HK-2 (cell line): ENCODE measurements at regions not wholly inside any gene's neighbourhood (a gene's known extent, or its start where the extent isn't known, plus 50 kb on each side); places are given as distances from the start of the nearest gene placed in this dataset.

Experiments used
- DNase-seq: peaks from one replicate; pipeline ENCODE4 v3.0.0-alpha.2; 2018; ENCODE audit not compliant: unreplicated experiment

DNA sequence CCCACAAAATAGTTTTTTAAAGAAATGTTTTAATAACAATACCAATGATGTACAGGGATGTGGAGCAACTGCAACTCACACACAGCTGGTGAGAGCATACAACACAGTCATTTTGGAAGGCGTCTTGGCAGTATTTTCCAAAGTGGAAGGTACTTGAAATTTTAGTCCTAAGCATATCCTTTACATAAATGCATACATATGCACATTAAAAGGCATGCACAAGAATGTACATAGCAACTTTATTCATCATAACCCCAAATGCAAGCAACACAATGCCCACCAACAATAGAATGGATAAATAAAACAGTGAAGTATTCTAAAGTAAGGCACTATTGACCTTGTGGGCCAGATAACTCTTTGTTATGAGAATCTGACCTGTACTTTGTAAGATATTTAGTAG is 310.1 kb upstream of the ADGRL2 start:
- no peak for DNase-seq

DNA sequence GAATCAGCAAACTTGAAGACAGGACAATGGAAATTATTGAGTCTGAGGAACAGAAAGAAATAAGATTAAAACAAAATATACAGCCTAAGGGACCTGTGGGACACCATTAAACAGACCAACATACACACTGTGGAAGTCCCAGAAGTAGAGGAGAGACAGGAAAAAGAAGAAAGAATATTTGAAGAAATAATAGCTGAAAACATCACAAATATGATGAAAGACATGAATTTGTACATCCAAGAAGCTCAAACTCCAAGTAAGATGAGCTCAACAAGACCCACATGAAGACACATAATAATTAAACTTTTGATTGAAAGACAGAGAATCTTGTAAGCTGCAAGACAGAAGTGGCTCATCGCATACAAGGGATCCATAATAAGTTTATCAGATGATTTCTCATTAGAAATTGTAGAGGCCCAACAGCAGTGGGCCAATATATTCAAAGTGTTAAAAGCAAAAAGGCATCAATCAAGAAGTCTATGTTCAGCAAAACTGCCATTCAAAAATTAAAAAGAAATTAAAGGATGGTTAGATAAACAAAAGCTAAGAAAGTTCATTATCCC is 311.3 kb upstream of the ADGRL2 start:
- DNase-seq, result no peak

DNA sequence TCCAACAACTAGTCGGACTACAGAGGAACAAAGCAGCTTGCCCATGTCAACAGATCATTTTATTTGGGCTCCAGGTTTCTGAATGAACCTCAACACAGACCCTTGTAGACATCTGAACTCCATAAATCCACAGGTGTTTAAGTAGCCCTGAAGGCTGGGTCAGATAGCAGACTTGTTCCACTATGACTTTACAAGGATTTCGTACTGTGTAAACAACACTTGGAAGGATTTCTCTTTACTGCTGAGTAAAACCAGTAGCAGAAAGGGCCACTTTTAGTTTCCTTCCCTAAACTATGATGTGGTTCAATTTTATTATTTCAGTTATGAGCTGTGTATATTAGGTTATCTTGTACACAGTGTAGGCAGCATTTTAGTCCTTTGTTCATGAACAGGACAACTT is 316.4 kb upstream of the ADGRL2 start:
- DNase-seq, result no peak

DNA sequence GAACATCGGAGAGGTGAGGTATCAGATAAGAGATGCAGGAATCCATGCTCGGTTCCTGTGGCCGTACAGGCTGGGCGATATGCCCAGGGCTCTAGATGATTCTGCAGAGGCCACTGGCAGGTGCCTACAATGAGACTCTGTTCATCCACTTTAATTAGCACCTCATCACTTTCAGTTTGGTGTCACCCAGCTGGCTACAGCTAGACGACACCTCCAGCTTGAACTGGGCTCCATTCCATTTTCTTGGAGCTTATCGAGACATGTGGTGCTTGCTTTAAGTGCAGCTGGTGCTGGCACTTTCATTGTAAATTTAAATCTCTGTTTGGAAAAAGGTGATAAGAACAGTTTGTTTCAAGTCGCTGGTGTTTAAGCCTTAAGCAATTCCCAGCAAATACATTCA is 322.5 kb upstream of the ADGRL2 start:
- no peak for DNase-seq

DNA sequence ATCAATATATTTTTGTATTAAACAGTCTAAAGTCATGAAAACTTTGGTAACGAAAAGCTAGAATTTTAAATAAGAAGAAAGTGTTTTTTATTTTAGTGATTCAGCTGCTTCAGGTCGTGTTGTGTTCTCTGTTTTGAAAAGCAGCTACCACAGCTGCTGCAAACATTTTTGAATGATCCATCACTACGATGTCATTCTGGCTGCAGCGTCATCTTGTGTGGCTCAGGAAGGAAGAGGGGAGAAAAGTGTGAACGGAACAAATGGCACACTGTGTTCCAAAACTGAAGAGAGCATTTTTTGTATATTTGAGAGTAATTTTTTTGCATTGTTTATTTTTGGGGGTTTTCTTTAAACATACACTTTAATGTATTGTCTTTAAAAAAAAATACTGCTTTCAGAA is 323.0 kb upstream of the ADGRL2 start:
- no peak for DNase-seq

DNA sequence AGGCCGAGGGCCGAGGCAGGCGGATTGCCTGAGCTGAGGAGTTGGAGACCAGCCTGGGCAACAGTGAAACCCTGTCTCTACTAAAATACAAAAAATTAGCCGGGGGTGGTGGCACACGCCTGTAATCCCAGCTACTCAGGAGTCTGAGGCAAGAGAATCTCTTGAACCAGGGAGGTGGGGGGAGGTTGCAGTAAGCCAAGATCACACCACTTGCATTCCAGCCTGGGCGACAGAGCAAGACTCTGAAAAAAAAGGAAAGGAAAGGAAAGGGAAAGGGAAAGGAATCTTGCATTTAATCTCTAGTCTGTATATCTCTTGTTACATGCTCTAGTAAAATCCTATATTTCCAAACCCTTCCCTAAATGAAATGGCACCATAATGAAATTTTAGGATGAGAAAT is 328.3 kb upstream of the ADGRL2 start:
- DNase-seq, result no peak

DNA sequence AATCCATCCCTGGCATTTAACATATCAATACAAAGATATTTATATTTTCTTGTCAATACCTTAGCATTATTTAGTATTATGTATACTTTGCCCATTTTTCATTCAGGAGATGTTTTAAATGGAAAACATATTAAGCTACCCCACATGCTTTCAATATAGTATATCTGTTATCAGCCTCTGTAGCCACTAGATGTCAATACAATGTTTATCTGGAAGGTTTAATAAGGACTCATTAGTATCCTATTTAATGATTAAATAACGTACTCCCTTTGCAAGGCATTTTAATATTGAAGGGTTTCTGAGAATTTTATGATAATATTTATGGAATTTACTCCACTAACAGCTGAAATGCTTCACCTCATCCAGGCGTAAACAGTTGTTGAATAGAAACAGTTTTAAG is 329.5 kb upstream of the ADGRL2 start:
- no peak for DNase-seq

DNA sequence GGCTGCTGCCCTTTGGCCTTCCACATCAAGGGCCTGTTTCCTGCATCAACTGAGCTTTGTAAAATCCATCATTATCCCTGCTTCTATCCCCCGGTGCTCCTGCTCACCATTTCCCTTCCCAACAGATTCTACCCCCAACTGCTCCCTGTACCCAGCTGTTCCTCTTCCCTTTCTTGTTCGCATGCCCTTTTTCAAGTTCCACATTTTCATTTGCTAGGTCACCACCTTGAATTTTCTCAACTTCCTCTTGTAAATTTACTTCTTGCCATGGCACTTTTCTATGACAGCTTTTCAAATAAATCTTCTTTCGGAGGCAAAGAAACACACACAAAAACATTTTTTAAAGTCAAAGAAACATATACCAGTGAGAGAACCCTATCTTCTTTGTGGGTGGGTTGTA is 330.5 kb upstream of the ADGRL2 start:
- DNase-seq, result no peak

DNA sequence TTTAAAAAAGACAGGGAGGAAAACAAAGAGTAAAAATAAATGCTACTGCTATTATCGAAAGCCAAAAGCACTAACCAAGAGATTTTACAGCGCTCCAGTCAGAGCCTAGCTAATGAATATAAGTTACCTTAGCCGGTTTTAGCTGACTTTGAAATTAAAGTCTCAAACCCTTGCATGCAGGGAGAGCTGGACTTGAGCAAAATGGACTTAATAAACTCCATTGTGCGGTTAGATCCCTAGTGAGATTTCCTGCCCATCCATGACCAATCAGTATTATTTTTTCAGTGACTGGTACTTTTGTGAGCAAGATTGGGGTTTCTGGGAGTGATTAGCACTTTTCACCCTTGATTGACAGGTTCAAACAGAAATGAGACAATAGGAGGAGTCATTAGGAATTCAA is 333.4 kb upstream of the ADGRL2 start:
- DNase-seq, result no peak

DNA sequence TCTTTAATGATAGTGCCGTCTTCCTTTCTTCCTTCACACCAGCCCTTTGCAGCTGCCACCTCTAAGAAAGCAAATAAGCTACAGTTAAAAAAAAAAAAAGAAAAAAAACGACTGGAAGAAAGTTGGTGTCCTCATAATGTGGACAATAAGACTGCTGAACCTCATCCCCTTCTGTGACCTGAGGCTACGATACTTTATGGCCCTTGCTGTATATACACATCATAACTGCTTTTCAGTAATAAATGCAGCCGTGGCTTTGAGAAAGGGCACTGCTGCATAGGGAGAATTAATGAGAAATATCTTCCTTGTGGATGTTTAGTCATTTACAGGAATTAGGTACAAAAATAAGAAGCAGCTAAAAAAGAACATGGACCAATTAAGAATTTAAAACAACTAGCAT is 333.8 kb upstream of the ADGRL2 start:
- DNase-seq, result no peak

DNA sequence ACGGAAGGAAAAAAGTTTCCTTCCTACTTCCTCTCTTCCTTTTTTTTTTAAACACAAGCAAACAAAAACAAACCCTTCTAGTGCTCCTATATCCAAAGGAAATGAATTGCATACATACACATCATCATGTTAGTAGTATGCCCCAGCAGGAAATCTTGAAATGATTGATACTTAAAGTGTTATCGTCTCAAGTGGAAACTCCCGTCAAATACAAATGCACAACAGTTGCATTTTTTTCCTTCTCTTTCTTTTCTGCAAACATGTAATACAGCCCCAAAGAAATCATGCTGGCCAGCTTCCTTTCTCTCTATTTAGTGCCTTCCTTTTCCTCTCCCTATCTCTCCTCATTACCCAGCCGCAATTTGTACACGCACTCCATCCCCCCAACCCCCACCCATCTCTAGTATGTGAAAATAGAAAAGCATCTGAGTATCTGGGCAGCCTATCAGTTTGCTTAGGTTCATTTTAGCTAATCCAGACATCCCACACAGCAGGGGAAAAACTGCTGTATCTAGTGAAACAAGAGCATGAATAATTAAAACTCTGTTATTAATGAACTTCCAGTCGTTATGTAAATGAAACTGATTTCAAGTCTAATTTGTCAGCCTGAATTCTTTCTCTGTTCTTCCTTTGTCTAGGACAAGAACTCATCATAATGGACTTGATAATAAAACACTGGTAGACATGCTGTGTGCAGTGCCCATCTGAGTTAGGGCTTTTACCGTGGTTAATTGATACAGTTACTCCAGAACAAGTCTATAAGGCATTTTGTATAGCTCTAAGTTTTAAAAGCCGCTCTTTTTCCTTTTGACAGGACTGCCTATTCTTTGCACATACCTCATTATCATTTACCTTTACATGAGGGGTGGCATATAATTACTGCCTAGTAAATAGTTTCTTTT is 336.5 kb upstream of the ADGRL2 start:
- no peak for DNase-seq

DNA sequence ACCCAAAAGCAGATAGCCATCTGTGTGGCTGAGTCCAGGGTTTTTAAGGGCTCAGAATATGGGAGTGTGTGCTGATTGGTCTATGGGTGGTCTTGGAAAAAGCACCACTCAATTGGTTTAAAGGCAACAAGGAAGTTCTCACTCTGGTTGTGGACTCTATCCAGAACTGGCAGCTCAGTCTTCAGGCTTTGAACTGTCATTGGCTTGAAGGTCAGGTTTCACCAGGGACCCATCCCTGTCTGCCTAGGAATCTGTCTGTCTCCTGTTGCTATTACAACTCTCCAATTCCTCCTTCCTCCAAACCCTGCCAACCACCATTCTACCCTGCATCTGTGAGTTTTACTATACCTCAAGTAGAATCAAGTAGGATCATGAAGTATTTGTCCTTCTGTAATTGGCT is 341.7 kb upstream of the ADGRL2 start:
- no peak for DNase-seq

DNA sequence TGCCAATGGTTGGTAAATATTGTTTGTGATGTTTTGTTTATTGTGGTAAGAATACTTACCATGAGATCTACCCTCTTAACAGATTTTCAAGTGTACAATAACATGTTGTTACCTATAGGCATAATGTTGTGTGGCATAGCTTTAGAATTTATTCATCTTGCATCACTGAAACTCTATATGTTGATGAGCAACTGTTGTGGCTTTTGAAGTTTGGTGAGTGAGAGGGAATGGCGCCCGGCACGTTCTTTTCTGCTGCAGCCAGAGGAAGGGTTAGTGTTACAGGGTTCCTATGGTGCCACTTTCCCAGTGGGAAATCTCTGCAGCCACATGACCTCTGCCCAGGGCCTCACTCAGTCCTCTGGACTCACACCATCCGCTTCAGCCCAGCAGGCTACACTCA is 342.5 kb upstream of the ADGRL2 start:
- DNase-seq, result no peak

DNA sequence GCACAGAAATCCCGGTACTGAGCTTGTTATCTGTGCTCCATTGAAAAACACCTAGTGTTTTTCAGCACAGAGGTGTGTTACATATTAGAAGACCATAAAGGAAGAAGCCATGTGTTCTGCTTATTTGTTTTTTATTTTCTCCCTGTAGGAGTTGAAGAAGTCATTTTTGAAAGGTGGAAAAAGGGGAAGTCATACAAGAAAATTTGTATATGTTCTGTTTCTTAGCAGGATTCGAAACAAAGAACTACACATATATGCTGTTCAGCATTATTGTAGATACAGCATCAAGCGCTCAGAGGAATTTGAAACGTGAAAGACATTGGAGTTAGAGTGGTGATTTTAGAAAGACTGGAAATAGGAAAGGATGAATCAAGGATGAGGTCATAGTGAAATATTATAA is 345.3 kb upstream of the ADGRL2 start:
- no peak for DNase-seq

DNA sequence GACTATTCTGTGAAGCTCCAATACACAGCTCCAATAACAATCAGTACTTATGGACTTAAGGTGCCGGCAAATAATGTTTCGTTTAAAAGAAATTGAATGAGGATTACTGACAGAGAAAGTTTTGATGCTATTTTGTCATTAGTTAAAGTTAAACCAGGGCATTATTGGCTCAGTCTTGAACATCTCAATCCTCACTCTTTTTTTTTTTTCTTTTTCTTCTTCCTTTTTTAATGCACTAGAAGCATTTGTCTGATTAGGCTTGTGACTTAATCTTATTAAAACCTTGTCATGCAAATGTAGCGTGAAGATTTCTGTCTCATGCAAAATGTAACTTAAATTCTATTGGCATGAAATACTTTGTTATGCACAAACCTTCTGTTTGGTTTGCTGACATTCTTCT is 346.8 kb upstream of the ADGRL2 start:
- no peak for DNase-seq

DNA sequence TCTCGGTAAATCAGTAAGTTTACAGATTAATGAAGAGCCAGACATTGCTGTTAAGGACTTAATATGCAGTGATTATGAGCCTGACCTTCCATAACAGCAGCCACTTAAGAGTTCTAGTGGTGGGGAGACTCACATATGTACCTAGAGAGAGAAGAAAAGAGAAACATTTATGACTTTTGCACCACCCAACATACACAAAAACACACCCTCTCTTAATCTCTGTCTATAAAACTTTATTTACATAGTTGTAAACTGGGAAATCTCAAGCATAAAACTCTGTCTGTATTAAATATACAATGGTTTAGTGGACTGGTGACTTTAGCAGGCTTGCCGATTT is 347.4 kb upstream of the ADGRL2 start:
- no peak for DNase-seq

DNA sequence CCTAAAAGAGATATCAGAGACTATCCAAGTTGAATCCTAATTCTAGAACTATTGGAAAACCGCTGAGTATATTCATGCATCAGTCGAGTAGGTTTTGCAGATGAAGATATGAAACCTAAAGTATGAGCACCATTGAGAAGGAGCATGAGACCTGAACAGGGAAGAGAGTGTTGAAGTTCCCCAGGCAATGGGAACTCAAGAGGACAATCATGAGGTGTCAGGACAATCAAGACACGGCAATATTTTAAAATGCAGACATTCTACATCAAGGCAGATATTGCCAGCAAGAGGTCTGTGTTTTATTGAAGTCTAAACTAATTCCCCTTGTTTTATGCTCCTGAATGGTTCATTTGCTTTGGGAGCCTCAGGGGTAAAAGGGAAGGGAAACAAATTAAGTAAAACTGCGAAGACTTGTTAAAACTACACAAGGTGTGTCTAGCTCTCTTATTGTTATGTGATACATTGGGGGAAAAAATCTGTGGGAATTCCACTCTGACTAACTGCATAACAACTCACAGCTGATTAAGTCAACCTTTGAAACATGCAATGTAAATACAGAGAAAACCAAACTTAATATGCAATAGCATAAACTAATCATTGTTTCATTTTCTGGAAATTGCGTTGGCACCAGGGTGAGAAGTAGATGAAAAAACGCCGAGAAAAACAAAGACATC is 347.9 kb upstream of the ADGRL2 start:
- no peak for DNase-seq

DNA sequence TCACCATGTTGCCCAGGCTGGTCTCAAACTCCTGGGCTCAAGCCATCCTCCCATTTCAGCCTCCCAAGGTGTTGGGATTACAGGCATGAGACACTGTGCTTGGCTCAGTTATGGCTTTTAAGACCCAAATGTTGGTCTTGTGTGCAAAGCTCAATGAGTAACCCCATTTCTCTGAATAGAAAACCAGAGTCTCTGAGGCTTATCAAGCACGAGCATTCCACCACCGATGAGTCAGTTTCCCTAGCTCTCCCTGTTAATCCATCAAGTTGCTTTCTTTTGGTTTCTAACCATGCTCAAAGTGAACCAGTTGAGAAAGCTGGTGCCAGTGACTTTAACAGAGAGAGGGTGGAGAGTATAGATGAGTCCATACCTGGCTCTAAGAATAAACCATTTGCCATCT is 350.9 kb upstream of the ADGRL2 start:
- no peak for DNase-seq

DNA sequence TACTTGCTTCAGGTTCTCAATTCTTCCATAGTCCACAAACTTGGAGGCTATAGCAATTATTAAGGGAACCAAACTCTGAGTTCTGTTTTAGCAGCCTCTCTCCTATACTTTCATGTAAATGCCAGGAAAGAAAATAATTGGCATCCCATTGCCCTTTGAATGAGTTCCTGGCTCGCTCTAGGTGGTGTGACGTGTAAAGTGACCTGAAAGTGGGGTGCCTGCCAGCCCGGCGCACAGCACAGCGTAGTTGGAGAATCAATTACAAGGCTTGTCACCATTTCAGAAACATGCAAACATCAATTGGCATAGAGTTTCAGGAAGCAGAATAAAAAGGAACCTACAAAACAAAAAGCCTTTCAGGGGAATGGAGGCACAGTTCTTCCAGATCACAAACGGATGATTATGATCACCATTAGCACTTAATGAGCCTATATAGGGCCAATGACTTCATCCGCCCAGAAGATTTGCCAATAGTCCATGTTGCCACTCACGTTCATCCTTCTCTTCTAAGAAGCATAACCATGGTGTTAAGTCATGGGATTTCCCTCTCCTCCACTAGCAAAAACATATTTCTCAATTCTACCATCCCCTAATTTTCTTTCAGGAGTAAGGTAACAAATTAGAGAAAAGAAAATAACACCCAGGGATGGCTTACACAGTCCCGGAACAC is 354.6 kb upstream of the ADGRL2 start:
- no peak for DNase-seq

DNA sequence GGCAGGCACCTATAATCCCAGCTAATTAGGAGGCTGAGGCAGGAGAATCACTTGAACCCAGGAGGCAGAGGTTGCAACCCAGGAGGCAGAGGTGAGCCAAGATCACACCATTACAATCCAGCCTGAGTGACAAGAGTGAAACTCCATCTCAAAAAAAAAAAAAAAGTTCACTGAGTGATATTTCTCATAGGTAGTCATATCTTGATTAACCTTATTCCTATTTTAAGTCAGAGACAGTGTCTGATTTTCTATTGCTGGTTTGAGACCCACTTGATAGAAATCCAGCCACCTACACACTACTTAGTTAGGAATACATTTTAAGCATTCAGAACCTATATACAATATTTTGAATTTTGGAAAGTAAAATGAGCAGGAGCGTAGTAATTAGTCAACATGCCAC is 357.4 kb upstream of the ADGRL2 start:
- DNase-seq, result no peak

DNA sequence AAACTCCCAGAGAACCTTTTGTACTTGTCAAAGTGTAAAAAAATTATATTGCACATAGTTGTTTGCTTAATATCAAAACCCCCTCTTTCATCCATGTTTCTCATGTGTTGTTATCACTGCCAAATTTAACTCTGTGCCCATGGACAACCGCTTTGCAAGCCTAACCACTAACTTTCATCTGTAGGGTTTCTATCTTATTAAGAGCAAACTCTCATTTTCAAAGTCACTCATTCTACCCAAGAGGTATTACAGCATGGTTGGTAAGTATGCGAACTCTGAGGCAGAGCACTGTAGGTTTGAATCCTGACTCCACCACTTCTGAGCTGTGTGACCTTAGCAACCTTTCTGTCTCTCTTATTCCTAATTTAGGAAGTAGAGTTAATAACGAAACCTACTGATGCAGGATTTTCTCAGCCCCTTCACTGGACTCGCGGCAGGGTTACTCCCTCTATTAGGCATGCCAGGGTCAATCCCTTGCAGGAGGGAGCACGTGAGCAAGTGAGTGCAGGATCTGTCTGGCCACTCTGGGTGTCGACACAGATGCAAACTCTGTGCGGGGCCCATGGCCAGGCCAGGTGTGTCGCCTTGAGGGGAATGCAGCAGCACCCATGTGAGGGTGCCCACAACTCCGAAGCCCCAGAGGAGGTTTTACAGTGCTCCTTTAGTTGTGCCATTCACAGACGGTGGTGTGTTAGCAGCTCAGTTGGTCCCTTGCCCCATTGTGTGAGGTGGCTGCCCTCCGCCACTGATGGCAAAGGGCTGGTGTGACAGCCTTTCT is 361.5 kb upstream of the ADGRL2 start:
- DNase-seq, result no peak

DNA sequence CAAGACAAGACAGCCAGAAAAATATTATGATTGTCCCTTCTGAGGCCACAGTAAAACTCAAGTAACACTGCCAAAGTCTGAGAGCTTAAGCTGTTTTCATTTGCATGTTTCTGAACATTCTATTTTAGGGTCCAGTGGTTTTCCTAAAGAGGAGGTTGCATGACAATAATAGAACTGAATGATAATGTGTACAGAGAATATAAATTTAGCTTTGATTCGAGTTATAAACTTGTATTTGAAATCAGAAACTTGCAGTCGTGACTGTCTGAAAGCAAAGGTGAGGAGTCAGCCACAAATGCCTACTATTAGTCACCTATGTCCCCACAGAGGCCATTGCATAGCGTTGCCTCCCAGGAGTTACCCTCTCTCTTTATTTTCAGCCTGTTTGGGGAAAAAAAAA is 363.1 kb upstream of the ADGRL2 start:
- DNase-seq, result no peak
